ENCODE measurements at regions not wholly inside any gene's neighbourhood (a gene's known extent, or its start where the extent isn't known, plus 50 kb on each side); places are given as distances from the start of the nearest gene placed in this dataset.

DNA sequence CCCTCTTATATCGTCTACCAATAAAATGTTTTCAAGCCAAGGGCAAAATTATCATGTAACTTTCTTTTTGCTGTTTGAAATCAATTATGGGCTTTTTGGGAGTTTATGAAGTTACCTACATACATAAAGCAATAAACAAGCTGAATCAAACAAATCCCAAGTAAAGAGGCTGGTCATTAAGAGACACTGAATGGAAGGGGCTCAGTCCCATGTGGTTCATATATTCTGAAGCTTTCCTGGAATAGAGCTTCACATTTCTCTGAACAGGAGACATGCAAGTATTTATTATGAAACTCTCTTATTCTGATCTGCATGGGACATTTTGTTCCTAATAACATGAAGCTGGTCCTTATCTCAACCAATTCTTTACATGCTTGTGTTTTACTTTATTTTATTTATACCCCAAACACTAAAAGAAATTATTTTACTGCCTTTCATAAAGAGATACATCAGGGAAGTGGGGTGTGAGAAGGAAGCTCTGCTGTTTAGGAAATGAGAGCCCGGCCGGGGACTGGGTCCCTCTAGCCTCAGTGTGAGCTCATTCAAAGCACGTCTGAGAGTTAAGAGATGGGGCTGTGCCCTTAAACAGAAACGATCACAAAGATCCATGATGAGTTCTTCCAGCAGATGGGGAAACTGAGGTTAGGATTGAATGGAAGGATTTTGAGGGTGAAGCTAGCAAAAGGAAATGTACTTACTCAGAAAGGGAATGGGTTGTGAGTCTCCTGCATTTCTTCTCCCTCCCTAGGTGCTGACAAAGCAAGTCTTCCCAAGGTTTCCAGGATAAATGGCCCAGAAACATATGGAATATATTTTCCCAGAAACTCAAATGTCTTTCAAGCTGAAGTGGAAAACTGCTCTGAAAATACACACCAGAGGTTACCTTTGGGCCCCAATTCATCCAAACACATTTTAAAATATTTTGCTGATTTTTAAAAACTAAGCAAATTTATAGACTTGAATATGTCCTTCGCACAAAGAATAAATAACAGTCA lies 93.1 kb upstream of the LNX1 start:
- no peak overlapping the region for H3K4me3 ChIP-seq (ENCODE audit: low read depth, low read length)
- DNase-seq (ENCODE audit: low read depth), result no peak
- TF ChIP-seq, protein P1, sequence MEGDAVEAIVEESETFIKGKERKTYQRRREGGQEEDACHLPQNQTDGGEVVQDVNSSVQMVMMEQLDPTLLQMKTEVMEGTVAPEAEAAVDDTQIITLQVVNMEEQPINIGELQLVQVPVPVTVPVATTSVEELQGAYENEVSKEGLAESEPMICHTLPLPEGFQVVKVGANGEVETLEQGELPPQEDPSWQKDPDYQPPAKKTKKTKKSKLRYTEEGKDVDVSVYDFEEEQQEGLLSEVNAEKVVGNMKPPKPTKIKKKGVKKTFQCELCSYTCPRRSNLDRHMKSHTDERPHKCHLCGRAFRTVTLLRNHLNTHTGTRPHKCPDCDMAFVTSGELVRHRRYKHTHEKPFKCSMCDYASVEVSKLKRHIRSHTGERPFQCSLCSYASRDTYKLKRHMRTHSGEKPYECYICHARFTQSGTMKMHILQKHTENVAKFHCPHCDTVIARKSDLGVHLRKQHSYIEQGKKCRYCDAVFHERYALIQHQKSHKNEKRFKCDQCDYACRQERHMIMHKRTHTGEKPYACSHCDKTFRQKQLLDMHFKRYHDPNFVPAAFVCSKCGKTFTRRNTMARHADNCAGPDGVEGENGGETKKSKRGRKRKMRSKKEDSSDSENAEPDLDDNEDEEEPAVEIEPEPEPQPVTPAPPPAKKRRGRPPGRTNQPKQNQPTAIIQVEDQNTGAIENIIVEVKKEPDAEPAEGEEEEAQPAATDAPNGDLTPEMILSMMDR (IDR thresholded peaks at IDR 0.05; ENCODE audit: low read depth, low read length, missing control alignments), result no peak

DNA sequence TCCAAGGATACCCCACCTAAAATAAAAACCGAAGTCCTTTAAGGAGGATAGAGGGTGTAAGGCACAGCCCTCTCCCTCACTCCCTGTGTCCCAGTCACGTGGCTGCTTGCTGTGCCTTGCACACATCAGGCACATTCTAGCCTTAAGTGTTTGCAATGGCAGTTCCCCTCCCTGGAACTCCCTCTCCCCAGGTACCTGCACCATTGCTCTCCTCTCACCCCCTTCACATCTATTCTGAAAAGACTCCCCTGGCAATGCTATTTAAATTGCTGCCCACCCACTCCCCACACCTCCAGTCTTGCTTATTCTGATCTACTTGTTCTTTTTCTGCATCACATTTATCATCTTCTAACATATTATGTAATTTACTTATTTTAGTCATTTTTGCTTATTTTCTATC lies 91.6 kb upstream of the LNX1 start:
- H3K4me3 ChIP-seq (ENCODE audit: low read depth, low read length), result no peak overlapping the region
- no peak for DNase-seq (ENCODE audit: low read depth)
- TF ChIP-seq, protein P1 (IDR thresholded peaks at IDR 0.05; ENCODE audit: low read depth, low read length, missing control alignments), result no peak

DNA sequence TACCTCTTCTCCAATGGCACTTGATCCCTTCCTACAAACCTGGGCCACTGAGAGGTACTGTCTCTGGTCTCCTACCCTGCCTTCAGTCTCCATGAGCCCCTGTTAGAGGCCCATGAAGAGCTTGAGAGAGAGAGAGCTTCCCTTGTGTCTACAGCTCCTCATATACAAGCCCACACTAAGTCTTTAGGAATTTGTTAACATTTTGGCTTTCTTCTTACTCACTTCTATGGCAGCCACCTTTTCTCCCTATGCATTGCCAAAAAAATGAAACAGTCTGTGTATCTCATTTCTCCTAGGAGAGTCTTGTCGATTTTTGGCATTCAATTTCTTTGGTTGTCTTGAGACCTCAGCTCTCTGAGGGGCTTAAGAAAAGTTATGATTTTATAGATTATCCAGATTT lies 90.9 kb upstream of the LNX1 start:
- TF ChIP-seq, protein P1 (IDR thresholded peaks at IDR 0.05; ENCODE audit: low read depth, low read length, missing control alignments), result no peak
- no peak for DNase-seq (ENCODE audit: low read depth)
- no peak overlapping the region for H3K4me3 ChIP-seq (ENCODE audit: low read depth, low read length)

DNA sequence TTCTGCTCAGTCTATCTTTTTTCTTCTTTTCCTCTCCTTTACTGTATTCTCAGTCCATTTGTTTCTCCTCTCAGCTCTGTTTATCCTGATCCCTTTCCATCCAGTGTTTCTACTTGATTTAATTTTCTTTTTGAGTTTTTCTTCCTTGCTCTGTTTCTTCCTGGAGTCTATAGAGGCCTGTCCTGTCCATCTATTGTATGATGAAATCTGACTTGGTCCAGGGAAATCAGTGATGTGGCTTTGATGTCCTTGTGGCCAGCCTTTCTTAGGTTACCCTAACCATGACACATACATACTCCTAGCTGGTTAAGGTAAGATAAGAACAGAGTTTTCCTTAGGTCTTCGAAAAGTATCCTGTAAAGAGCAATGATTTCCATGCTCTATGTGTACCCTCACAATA lies 89.3 kb upstream of the LNX1 start:
- DNase-seq (ENCODE audit: low read depth), result no peak
- TF ChIP-seq, protein P1 (IDR thresholded peaks at IDR 0.05; ENCODE audit: low read depth, low read length, missing control alignments), result no peak
- H3K4me3 ChIP-seq (ENCODE audit: low read depth, low read length), result no peak overlapping the region

DNA sequence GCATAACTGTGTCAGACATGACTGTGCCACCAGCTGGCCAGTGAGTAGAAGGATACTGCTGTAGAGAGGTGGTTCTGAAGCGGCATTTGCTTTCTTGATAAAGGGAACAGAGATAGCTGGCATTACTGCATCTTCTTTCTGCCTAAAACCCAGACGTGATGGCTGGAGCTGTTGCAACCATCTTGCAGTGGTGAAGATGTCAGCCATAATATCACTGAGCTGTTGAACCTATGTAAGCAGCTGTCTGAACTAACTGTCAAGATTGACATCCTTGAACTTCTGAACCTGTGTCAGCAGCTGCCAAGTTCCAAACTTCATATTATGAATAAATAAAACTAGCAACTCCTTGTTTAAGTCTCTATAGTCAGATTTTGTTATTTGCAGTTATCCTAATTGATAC lies 88.9 kb upstream of the LNX1 start:
- TF ChIP-seq, protein P1 (IDR thresholded peaks at IDR 0.05; ENCODE audit: low read depth, low read length, missing control alignments), result no peak

DNA sequence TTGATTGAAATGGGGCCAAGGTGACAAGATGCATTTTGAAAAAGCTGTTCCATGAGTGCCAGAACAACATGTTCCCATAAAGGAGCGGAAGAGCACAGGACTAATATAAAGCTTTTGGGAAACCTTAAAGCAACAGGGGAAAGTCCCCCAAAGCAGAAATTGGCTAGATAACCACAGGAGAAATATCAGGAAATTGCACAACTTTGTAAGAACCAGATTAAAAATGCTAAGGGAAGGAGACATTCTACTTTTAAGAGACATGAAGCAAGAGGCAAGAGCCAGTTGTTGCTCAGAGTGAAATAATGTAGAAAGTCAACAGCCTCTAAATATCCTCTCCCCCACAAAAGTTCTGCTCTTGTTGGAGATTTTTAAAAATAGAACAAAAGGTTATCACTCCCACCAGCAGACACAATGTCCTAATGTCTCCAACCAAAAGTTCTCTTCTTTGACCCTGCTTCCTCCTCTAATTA lies 85.2 kb upstream of the LNX1 start:
- no peak for DNase-seq (ENCODE audit: low read depth)
- TF ChIP-seq, protein P1 (IDR thresholded peaks at IDR 0.05; ENCODE audit: low read depth, low read length, missing control alignments), result no peak
- no peak overlapping the region for H3K4me3 ChIP-seq (ENCODE audit: low read depth, low read length)

More for the DNA sequence above, 88.9 kb upstream of the LNX1 start:
- no peak for DNase-seq (ENCODE audit: low read depth)
- H3K4me3 ChIP-seq (ENCODE audit: low read depth, low read length), result no peak overlapping the region
